ENCODE measurements at regions not wholly inside any gene's neighbourhood (a gene's known extent, or its start where the extent isn't known, plus 50 kb on each side); places are given as distances from the start of the nearest gene placed in this dataset.

GRCh38 chr10:5303504-5303903 is 61.3 kb upstream of the UCN3 start:
- no peak for FAIRE-seq
- DNase-seq (ENCODE audit: insufficient read length, low spot score): no peak
- no peak for TF ChIP-seq PAX5 (IDR thresholded peaks at IDR 0.05; ENCODE audit: insufficient read depth, low read length, severe bottlenecking)
- TF ChIP-seq POLR2A (IDR thresholded peaks at IDR 0.05; ENCODE audit: low read depth, low read length): no peak
- no peak for TF ChIP-seq TAF1 (IDR thresholded peaks at IDR 0.05; ENCODE audit: low read depth, low read length)
- no peak for TF ChIP-seq POLR2AphosphoS5 (IDR thresholded peaks at IDR 0.05; ENCODE audit: low read depth, low read length)
- TF ChIP-seq SPI1 (IDR thresholded peaks at IDR 0.05; ENCODE audit: low read depth, low read length): no peak
- TF ChIP-seq POU2F2 (IDR thresholded peaks at IDR 0.05; ENCODE audit: low read depth, low read length): no peak

GRCh38 chr10:5305374-5305773 is 59.4 kb upstream of the UCN3 start:
- DNase-seq (ENCODE audit: insufficient read length, low spot score): no peak
- TF ChIP-seq POLR2A (IDR thresholded peaks at IDR 0.05; ENCODE audit: low read depth, low read length) (no peak), SPI1 (IDR thresholded peaks at IDR 0.05; ENCODE audit: low read depth, low read length) (no peak), TAF1 (IDR thresholded peaks at IDR 0.05; ENCODE audit: low read depth, low read length) (no peak), POLR2AphosphoS5 (IDR thresholded peaks at IDR 0.05; ENCODE audit: low read depth, low read length) (no peak), PAX5 (IDR thresholded peaks at IDR 0.05; ENCODE audit: insufficient read depth, low read length, severe bottlenecking) (no peak), POU2F2 (IDR thresholded peaks at IDR 0.05; ENCODE audit: low read depth, low read length) (no peak)
- FAIRE-seq: no peak

GRCh38 chr10:5310914-5311313 is 53.9 kb upstream of the UCN3 start:
- no peak for FAIRE-seq
- TF ChIP-seq SPI1 (IDR thresholded peaks at IDR 0.05; ENCODE audit: low read depth, low read length): no peak
- no peak for TF ChIP-seq PAX5 (IDR thresholded peaks at IDR 0.05; ENCODE audit: insufficient read depth, low read length, severe bottlenecking)
- TF ChIP-seq POLR2AphosphoS5 (IDR thresholded peaks at IDR 0.05; ENCODE audit: low read depth, low read length): no peak
- DNase-seq (ENCODE audit: insufficient read length, low spot score): no peak

GRCh38 chr10:5311617-5312016 is 53.1 kb upstream of the UCN3 start:
- FAIRE-seq: no peak
- DNase-seq (ENCODE audit: insufficient read length, low spot score): no peak
- TF ChIP-seq POLR2A (IDR thresholded peaks at IDR 0.05; ENCODE audit: low read depth, low read length) (no peak), TAF1 (IDR thresholded peaks at IDR 0.05; ENCODE audit: low read depth, low read length) (no peak), POU2F2 (IDR thresholded peaks at IDR 0.05; ENCODE audit: low read depth, low read length) (no peak), PAX5 (IDR thresholded peaks at IDR 0.05; ENCODE audit: insufficient read depth, low read length, severe bottlenecking) (no peak), POLR2AphosphoS5 (IDR thresholded peaks at IDR 0.05; ENCODE audit: low read depth, low read length) (no peak), SPI1 (IDR thresholded peaks at IDR 0.05; ENCODE audit: low read depth, low read length) (no peak)

- FAIRE-seq: no peak
- no peak for DNase-seq (ENCODE audit: insufficient read length, low spot score)
- TF ChIP-seq POLR2AphosphoS5 (IDR thresholded peaks at IDR 0.05; ENCODE audit: low read depth, low read length): no peak
- TF ChIP-seq POU2F2 (IDR thresholded peaks at IDR 0.05; ENCODE audit: low read depth, low read length): no peak
- TF ChIP-seq POLR2A (IDR thresholded peaks at IDR 0.05; ENCODE audit: low read depth, low read length): no peak
- no peak for TF ChIP-seq PAX5 (IDR thresholded peaks at IDR 0.05; ENCODE audit: insufficient read depth, low read length, severe bottlenecking)
- TF ChIP-seq SPI1 (IDR thresholded peaks at IDR 0.05; ENCODE audit: low read depth, low read length): no peak
- no peak for TF ChIP-seq TAF1 (IDR thresholded peaks at IDR 0.05; ENCODE audit: low read depth, low read length)
Observed at GRCh38 chr10:5314840-5315239, 49.9 kb upstream of the UCN3 start.
